ENCODE measurements at regions not wholly inside any gene's neighbourhood (a gene's known extent, or its start where the extent isn't known, plus 50 kb on each side); places are given as distances from the start of the nearest gene placed in this dataset.
A peak's percentile ranks its signal among the peaks of the same experiment; 100 is the strongest.
"Not testable (repeated sequence)": the region's sequence is repeated elsewhere in the genome, so short reads cannot be mapped to it uniquely, and the experiment has no call there.

GRCh38 chr2:239829326-239829725 lies 195.8 kb downstream of the NDUFA10 start:
- ChIA-PET POLR2A (no interaction called here), CTCF (no interaction called here)
- H3K9me3 Mint-ChIP-seq, result no peaks in the 10 kb centered on the region
- ATAC-seq (ENCODE audit: poor library complexity), result no peak
- H3K36me3 ChIP-seq (ENCODE audit: insufficient read depth, low read length), result no peaks in the 10 kb centered on the region
- H3K4me3 Mint-ChIP-seq, result no peak overlapping the region
- no peaks in the 10 kb centered on the region for H3K4me1 ChIP-seq (ENCODE audit: insufficient read depth, low read length)
- no peaks in the 10 kb centered on the region for H3K36me3 Mint-ChIP-seq (ENCODE audit: low read depth)
- no peaks in the 10 kb centered on the region for H3K4me1 Mint-ChIP-seq (ENCODE audit: low read depth)
- H3K27ac Mint-ChIP-seq, result no peak overlapping the region
- peaks cover 0 to 6% of the 10 kb centered on the region in 2 experiments for H3K9me3 ChIP-seq (ENCODE audit: control insufficient read depth in 1 of 2, insufficient read depth in 1 of 2, low read length in 2 of 2)
- no peak for DNase-seq
- H3K27me3 ChIP-seq (ENCODE audit: control insufficient read depth in 1 of 2, insufficient read depth in 2 of 2, low read length in 2 of 2), result no peaks in the 10 kb centered on the region
- no peaks in the 10 kb centered on the region for H3K27me3 Mint-ChIP-seq
- H3K27ac ChIP-seq (ENCODE audit: low read depth in 1 of 2, low read length in 2 of 2), result no peak overlapping the region
- no peak overlapping the region for H3K4me3 ChIP-seq (ENCODE audit: low read length)
- intact Hi-C loops (cut with DNase I, micrococcal nuclease), result no loop called here
- TF ChIP-seq CTCF (IDR thresholded peaks at IDR 0.05), result no peak

GRCh38 chr2:239828973-239829275 lies 196.2 kb downstream of the NDUFA10 start:
- ATAC-seq (ENCODE audit: poor library complexity); DNase-seq; H3K4me1 Mint-ChIP-seq (ENCODE audit: low read depth); H3K27ac Mint-ChIP-seq; H3K27ac ChIP-seq (ENCODE audit: low read depth in 1 of 2, low read length in 2 of 2); H3K36me3 ChIP-seq (ENCODE audit: insufficient read depth, low read length); intact Hi-C loops (cut with DNase I, micrococcal nuclease); POLR2A ChIA-PET; H3K36me3 Mint-ChIP-seq (ENCODE audit: low read depth); CTCF ChIA-PET; H3K4me3 ChIP-seq (ENCODE audit: low read length); H3K4me1 ChIP-seq (ENCODE audit: insufficient read depth, low read length); H3K9me3 Mint-ChIP-seq; H3K27me3 ChIP-seq (ENCODE audit: control insufficient read depth in 1 of 2, insufficient read depth in 2 of 2, low read length in 2 of 2); H3K9me3 ChIP-seq (ENCODE audit: control insufficient read depth in 1 of 2, insufficient read depth in 1 of 2, low read length in 2 of 2); H3K27me3 Mint-ChIP-seq; H3K4me3 Mint-ChIP-seq: not testable (repeated sequence)

GRCh38 chr2:239828192-239828972 lies 196.8 kb downstream of the NDUFA10 start:
- ATAC-seq (ENCODE audit: poor library complexity), result no peak
- H3K4me1 Mint-ChIP-seq (ENCODE audit: low read depth), result no peaks in the 10 kb centered on the region
- ChIA-PET CTCF (no interaction called here), POLR2A (interaction anchor here (0.5 kb wide), 1 partner anchor 82 kb away, joined by 4 read pairs; no protein-coding TSS in a partner anchor)
- H3K27ac ChIP-seq (ENCODE audit: low read depth in 1 of 2, low read length in 2 of 2), result no peak overlapping the region
- no peak overlapping the region for H3K4me3 Mint-ChIP-seq
- H3K4me3 ChIP-seq (ENCODE audit: low read length), result no peak overlapping the region
- H3K4me1 ChIP-seq (ENCODE audit: insufficient read depth, low read length), result no peaks in the 10 kb centered on the region
- intact Hi-C loops (cut with DNase I, micrococcal nuclease), result no loop called here
- peaks cover 0 to 2% of the 10 kb centered on the region in 2 experiments for H3K9me3 ChIP-seq (ENCODE audit: control insufficient read depth in 1 of 2, insufficient read depth in 1 of 2, low read length in 2 of 2)
- DNase-seq, result no peak
- TF ChIP-seq CTCF (IDR thresholded peaks at IDR 0.05), result no peak
- H3K27me3 Mint-ChIP-seq, result no peaks in the 10 kb centered on the region
- H3K36me3 Mint-ChIP-seq (ENCODE audit: low read depth), result no peaks in the 10 kb centered on the region
- H3K9me3 Mint-ChIP-seq, result no peaks in the 10 kb centered on the region
- no peaks in the 10 kb centered on the region for H3K27me3 ChIP-seq (ENCODE audit: control insufficient read depth in 1 of 2, insufficient read depth in 2 of 2, low read length in 2 of 2)
- no peaks in the 10 kb centered on the region for H3K36me3 ChIP-seq (ENCODE audit: insufficient read depth, low read length)
- H3K27ac Mint-ChIP-seq, result no peak overlapping the region

- Mint-ChIP-seq H3K4me1 (ENCODE audit: low read depth) (no peaks in the 10 kb centered on the region), H3K27ac (no peak overlapping the region), H3K27me3 (no peaks in the 10 kb centered on the region), H3K4me3 (no peak overlapping the region), H3K36me3 (ENCODE audit: low read depth) (no peaks in the 10 kb centered on the region), H3K9me3 (no peaks in the 10 kb centered on the region)
- no peak for ATAC-seq (ENCODE audit: poor library complexity)
- CTCF ChIA-PET, result no interaction called here
- no peaks in the 10 kb centered on the region for H3K36me3 ChIP-seq (ENCODE audit: insufficient read depth, low read length)
- no peak overlapping the region for H3K4me3 ChIP-seq (ENCODE audit: low read length)
- no peak overlapping the region for H3K27ac ChIP-seq (ENCODE audit: low read depth in 1 of 2, low read length in 2 of 2)
- POLR2A ChIA-PET, result interaction anchor here (0.5 kb wide), 1 partner anchor 83 kb away, joined by 4 read pairs; no protein-coding TSS in a partner anchor
- intact Hi-C loops (cut with DNase I, micrococcal nuclease), result no loop called here
- no peaks in the 10 kb centered on the region for H3K27me3 ChIP-seq (ENCODE audit: control insufficient read depth in 1 of 2, insufficient read depth in 2 of 2, low read length in 2 of 2)
- DNase-seq, result peak in 1 of 14 experiments; percentile 23
- TF ChIP-seq CTCF (IDR thresholded peaks at IDR 0.05), result no peak
- no peaks in the 10 kb centered on the region for H3K9me3 ChIP-seq (ENCODE audit: control insufficient read depth in 1 of 2, insufficient read depth in 1 of 2, low read length in 2 of 2)
- H3K4me1 ChIP-seq (ENCODE audit: insufficient read depth, low read length), result no peaks in the 10 kb centered on the region
Measured at GRCh38 chr2:239827523-239827890, 197.6 kb downstream of the NDUFA10 start.
